Trophoblast cell (in vitro differentiated cells and primary cell): ENCODE measurements at regions not wholly inside any gene's neighbourhood (a gene's known extent, or its start where the extent isn't known, plus 50 kb on each side); places are given as distances from the start of the nearest gene placed in this dataset.

ENCODE experiments used
- DNase-seq, 2 donors: peaks; one replicate each; pipeline ENCODE4 v3.0.0-alpha.2; 2016
- H2AFZ ChIP-seq: 2 replicates; pipeline ENCODE4 v1.6.1; 2013; ENCODE audit warnings: low read length, moderate library complexity, mild to moderate bottlenecking; ENCODE audit not compliant: insufficient read depth, poor library complexity
- H2AK5ac ChIP-seq: 2 replicates; pipeline ENCODE4 v1.6.1; 2013; ENCODE audit warnings: mild to moderate bottlenecking, low read length
- H2BK120ac ChIP-seq: 2 replicates; pipeline ENCODE4 v1.6.1; 2013; ENCODE audit warnings: low read length, mild to moderate bottlenecking, moderate library complexity; ENCODE audit not compliant: insufficient read depth, poor library complexity
- H2BK12ac ChIP-seq: 2 replicates; pipeline ENCODE4 v1.6.1; 2013; ENCODE audit warnings: mild to moderate bottlenecking, low read length, moderate library complexity
- H2BK5ac ChIP-seq: 2 replicates; pipeline ENCODE4 v1.6.1; 2013; ENCODE audit warnings: low read length, low read depth, moderate library complexity, mild to moderate bottlenecking; ENCODE audit not compliant: poor library complexity
- H3K14ac ChIP-seq: 2 replicates; pipeline ENCODE4 v1.6.1; 2013; ENCODE audit warnings: mild to moderate bottlenecking, low read length
- H3K18ac ChIP-seq: 2 replicates; pipeline ENCODE4 v1.6.1; 2013; ENCODE audit warnings: mild to moderate bottlenecking, low read length
- H3K23ac ChIP-seq: 2 replicates; pipeline ENCODE4 v1.6.1; 2013; ENCODE audit warnings: low read length
- H3K27ac ChIP-seq: 2 replicates; pipeline ENCODE4 v1.5.1; 2013; ENCODE audit warnings: low read depth, mild to moderate bottlenecking, inconsistent platforms, low read length, moderate library complexity
- H3K27me3 ChIP-seq: 2 replicates; pipeline ENCODE4 v1.6.1; 2013; ENCODE audit warnings: inconsistent platforms, mild to moderate bottlenecking, low read length, moderate library complexity; ENCODE audit not compliant: insufficient read depth
- H3K36me3 ChIP-seq, 2 experiments: 1 replicate in 1 of 2; 2 replicates in 1 of 2; pipeline ENCODE4 v1.6.1; 2013; ENCODE audit warnings: low read length in 2 of 2, mild to moderate bottlenecking in 2 of 2, moderate library complexity in 1 of 2; ENCODE audit not compliant: insufficient read depth in 2 of 2, control insufficient read depth in 1 of 2
- H3K4ac ChIP-seq: 2 replicates; pipeline ENCODE4 v1.6.1; 2013; ENCODE audit warnings: low read depth, mild to moderate bottlenecking, low read length, moderate library complexity
- H3K4me1 ChIP-seq, 2 experiments: 1 replicate in 1 of 2; 2 replicates in 1 of 2; pipeline ENCODE4 v1.6.1; 2013; ENCODE audit warnings: low read length in 2 of 2, mild to moderate bottlenecking in 2 of 2, moderate library complexity in 1 of 2; ENCODE audit not compliant: insufficient read depth in 2 of 2, control insufficient read depth in 1 of 2
- H3K4me2 ChIP-seq: 2 replicates; pipeline ENCODE4 v1.6.1; 2013; ENCODE audit warnings: inconsistent platforms, mild to moderate bottlenecking, low read length, moderate library complexity
- H3K4me3 ChIP-seq: 2 replicates; pipeline ENCODE4 v1.5.1; 2013; ENCODE audit warnings: mild to moderate bottlenecking, low read depth, low read length, inconsistent platforms
- H3K79me1 ChIP-seq: one replicate; pipeline ENCODE4 v1.6.1; 2013; ENCODE audit warnings: low read length
- H3K79me2 ChIP-seq: 2 replicates; pipeline ENCODE4 v1.6.1; 2013; ENCODE audit warnings: low read length, mild to moderate bottlenecking; ENCODE audit not compliant: control insufficient read depth, insufficient read depth, poor library complexity
- H3K9ac ChIP-seq: 2 replicates; pipeline ENCODE4 v1.6.1; 2013; ENCODE audit warnings: mild to moderate bottlenecking, low read length
- H3K9me3 ChIP-seq: 2 replicates; pipeline ENCODE4 v1.6.1; 2013; ENCODE audit warnings: low read depth, mild to moderate bottlenecking, control low read depth, inconsistent platforms, low read length; ENCODE audit not compliant: insufficient read depth
- H4K12ac ChIP-seq: 2 replicates; pipeline ENCODE4 v1.6.1; 2013; ENCODE audit warnings: low read depth, mild to moderate bottlenecking, low read length, moderate library complexity
- H4K8ac ChIP-seq: 2 replicates; pipeline ENCODE4 v1.6.1; 2013; ENCODE audit warnings: low read depth, mild to moderate bottlenecking, low read length, moderate library complexity
- H4K91ac ChIP-seq: one replicate; pipeline ENCODE4 v1.6.1; 2013; ENCODE audit warnings: low read depth, mild to moderate bottlenecking, low read length, moderate library complexity
- WGBS: extraction: QIAGEN DNeasy Blood & Tissue Kit; methylation state at CpG from one replicate; pipeline ENCODE4 v1.1.7; 2013; ENCODE audit warnings: missing lambda C conversion rate; ENCODE audit not compliant: insufficient read length, insufficient coverage; ENCODE audit errors: extremely low coverage; 5-methylcytosine and 5-hydroxymethylcytosine counted together

GRCh38 chr12:71024281-71024680, 103.7 kb upstream of the PTPRR start:
- Histone ChIP-seq H4K8ac (no peak overlapping the region), H2AFZ (no peak overlapping the region), H3K4ac (no peak overlapping the region), H3K27me3 (no peaks in the 10 kb centered on the region), H3K14ac (no peak overlapping the region), H3K4me1 (no peaks in the 10 kb centered on the region), H3K79me1 (no peaks in the 10 kb centered on the region), H4K12ac (no peak overlapping the region), H3K36me3 (no peaks in the 10 kb centered on the region), H2BK120ac (no peak overlapping the region), H4K91ac (no peak overlapping the region), H3K9ac (no peak overlapping the region), H3K4me3 (no peak overlapping the region), H2BK12ac (no peak overlapping the region), H3K27ac (no peak overlapping the region), H3K4me2 (no peak overlapping the region), H2BK5ac (no peak overlapping the region), H3K23ac (no peak overlapping the region), H2AK5ac (no peak overlapping the region), H3K9me3 (no peaks in the 10 kb centered on the region), H3K79me2 (no peaks in the 10 kb centered on the region), H3K18ac (no peak overlapping the region)
- DNase-seq = no peak
- WGBS = no CpG with 5 or more reads among the region's 5 CpGs

- no peak for DNase-seq
- Histone ChIP-seq H3K14ac (no peak overlapping the region), H4K8ac (no peak overlapping the region), H3K27ac (no peak overlapping the region), H4K12ac (no peak overlapping the region), H3K9ac (no peak overlapping the region), H4K91ac (no peak overlapping the region), H3K79me1 (peaks cover 1% of the 10 kb centered on the region), H3K27me3 (no peaks in the 10 kb centered on the region), H3K36me3 (no peaks in the 10 kb centered on the region), H3K4me2 (no peak overlapping the region), H2AK5ac (no peak overlapping the region), H3K4me1 (no peaks in the 10 kb centered on the region), H3K4me3 (no peak overlapping the region), H2AFZ (no peak overlapping the region), H3K23ac (no peak overlapping the region), H3K4ac (no peak overlapping the region), H3K18ac (no peak overlapping the region), H2BK120ac (no peak overlapping the region), H2BK12ac (no peak overlapping the region), H3K9me3 (no peaks in the 10 kb centered on the region), H3K79me2 (no peaks in the 10 kb centered on the region), H2BK5ac (no peak overlapping the region)
- WGBS = no CpG with 5 or more reads among the region's 3 CpGs
These were observed 101.0 kb upstream of the PTPRR start for GRCh38 chr12:71021491-71021890.

GRCh38 chr12:71019282-71019831, 98.8 kb upstream of the PTPRR start:
- no peak overlapping the region for H3K4ac ChIP-seq
- no peak overlapping the region for H3K14ac ChIP-seq
- no peak overlapping the region for H3K27ac ChIP-seq
- H4K12ac ChIP-seq = no peak overlapping the region
- H3K79me1 ChIP-seq = peaks cover 1% of the 10 kb centered on the region
- no CpG with 5 or more reads among the region's 6 CpGs for WGBS
- no peak overlapping the region for H3K18ac ChIP-seq
- no peak overlapping the region for H3K4me2 ChIP-seq
- no peaks in the 10 kb centered on the region for H3K4me1 ChIP-seq
- H3K23ac ChIP-seq = no peak overlapping the region
- no peak overlapping the region for H2AK5ac ChIP-seq
- no peak overlapping the region for H2AFZ ChIP-seq
- no peak overlapping the region for H3K4me3 ChIP-seq
- no peaks in the 10 kb centered on the region for H3K36me3 ChIP-seq
- H2BK5ac ChIP-seq = no peak overlapping the region
- no peaks in the 10 kb centered on the region for H3K79me2 ChIP-seq
- peak overlapping the region; percentile 40 for H3K9ac ChIP-seq
- no peak overlapping the region for H2BK120ac ChIP-seq
- DNase-seq = no peak
- H4K8ac ChIP-seq = no peak overlapping the region
- H2BK12ac ChIP-seq = no peak overlapping the region
- H3K9me3 ChIP-seq = no peaks in the 10 kb centered on the region
- no peak overlapping the region for H4K91ac ChIP-seq
- no peaks in the 10 kb centered on the region for H3K27me3 ChIP-seq

GRCh38 chr12:71018682-71019081, 98.1 kb upstream of the PTPRR start:
- no peaks in the 10 kb centered on the region for H3K9me3 ChIP-seq
- no peak overlapping the region for H3K23ac ChIP-seq
- no peak overlapping the region for H2AFZ ChIP-seq

More at GRCh38 chr12:71018682-71019081, 98.1 kb upstream of the PTPRR start:
- WGBS = no CpG with 5 or more reads among the region's 2 CpGs
- Histone ChIP-seq H2AK5ac (no peak overlapping the region), H3K14ac (no peak overlapping the region), H3K4ac (no peak overlapping the region), H3K79me1 (peaks cover 1% of the 10 kb centered on the region), H4K91ac (no peak overlapping the region), H3K9ac (no peak overlapping the region), H3K4me3 (no peak overlapping the region), H2BK12ac (no peak overlapping the region), H3K18ac (no peak overlapping the region), H3K36me3 (no peaks in the 10 kb centered on the region), H3K27ac (no peak overlapping the region), H2BK120ac (no peak overlapping the region), H4K8ac (no peak overlapping the region), H3K4me2 (no peak overlapping the region), H4K12ac (no peak overlapping the region), H2BK5ac (no peak overlapping the region), H3K4me1 (no peaks in the 10 kb centered on the region), H3K79me2 (no peaks in the 10 kb centered on the region), H3K27me3 (no peaks in the 10 kb centered on the region)
- peak in 1 of 2 donors; percentile 48 for DNase-seq
